C4-2B (cell line): ENCODE measurements at regions not wholly inside any gene's neighbourhood (a gene's known extent, or its start where the extent isn't known, plus 50 kb on each side); places are given as distances from the start of the nearest gene placed in this dataset.

ENCODE experiments used
- ZFX ChIP-seq: fragments of 450-650 bp; IDR thresholded peaks from 2 replicates; pipeline ENCODE4 v1.6.1; 2017
- TF ChIP-seq, protein P1 (sequence below): fragments of 450-650 bp; conservative IDR thresholded peaks from 2 replicates; pipeline ENCODE4 v1.5.1; 2017; ENCODE audit warnings: mild to moderate bottlenecking

DNA sequence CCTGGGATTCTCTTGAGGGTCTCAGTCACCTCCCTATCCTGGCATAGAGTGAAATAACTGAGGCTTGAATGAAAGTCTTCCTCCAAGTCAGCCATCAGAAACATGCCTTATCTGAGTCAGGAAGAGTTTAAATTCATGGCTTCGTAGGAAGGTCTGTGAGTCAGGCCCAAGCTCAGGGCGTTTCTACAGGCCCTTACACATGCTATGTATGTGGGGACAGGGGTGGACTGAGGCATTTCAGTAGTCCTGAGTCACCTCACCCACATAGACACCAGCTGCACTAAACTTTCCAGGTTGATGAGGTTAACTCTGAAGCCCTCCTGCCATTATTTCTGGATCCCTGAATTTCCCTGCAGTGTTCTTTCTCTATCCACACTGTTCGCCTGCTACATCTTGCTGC is 134.6 kb upstream of the RCN1 start:
- TF ChIP-seq, protein P1, sequence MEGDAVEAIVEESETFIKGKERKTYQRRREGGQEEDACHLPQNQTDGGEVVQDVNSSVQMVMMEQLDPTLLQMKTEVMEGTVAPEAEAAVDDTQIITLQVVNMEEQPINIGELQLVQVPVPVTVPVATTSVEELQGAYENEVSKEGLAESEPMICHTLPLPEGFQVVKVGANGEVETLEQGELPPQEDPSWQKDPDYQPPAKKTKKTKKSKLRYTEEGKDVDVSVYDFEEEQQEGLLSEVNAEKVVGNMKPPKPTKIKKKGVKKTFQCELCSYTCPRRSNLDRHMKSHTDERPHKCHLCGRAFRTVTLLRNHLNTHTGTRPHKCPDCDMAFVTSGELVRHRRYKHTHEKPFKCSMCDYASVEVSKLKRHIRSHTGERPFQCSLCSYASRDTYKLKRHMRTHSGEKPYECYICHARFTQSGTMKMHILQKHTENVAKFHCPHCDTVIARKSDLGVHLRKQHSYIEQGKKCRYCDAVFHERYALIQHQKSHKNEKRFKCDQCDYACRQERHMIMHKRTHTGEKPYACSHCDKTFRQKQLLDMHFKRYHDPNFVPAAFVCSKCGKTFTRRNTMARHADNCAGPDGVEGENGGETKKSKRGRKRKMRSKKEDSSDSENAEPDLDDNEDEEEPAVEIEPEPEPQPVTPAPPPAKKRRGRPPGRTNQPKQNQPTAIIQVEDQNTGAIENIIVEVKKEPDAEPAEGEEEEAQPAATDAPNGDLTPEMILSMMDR = no peak
- no peak for TF ChIP-seq ZFX
